ENCODE measurements at regions not wholly inside any gene's neighbourhood (a gene's known extent, or its start where the extent isn't known, plus 50 kb on each side); places are given as distances from the start of the nearest gene placed in this dataset.
"Not testable (repeated sequence)": the region's sequence is repeated elsewhere in the genome, so short reads cannot be mapped to it uniquely, and the experiment has no call there.

DNA sequence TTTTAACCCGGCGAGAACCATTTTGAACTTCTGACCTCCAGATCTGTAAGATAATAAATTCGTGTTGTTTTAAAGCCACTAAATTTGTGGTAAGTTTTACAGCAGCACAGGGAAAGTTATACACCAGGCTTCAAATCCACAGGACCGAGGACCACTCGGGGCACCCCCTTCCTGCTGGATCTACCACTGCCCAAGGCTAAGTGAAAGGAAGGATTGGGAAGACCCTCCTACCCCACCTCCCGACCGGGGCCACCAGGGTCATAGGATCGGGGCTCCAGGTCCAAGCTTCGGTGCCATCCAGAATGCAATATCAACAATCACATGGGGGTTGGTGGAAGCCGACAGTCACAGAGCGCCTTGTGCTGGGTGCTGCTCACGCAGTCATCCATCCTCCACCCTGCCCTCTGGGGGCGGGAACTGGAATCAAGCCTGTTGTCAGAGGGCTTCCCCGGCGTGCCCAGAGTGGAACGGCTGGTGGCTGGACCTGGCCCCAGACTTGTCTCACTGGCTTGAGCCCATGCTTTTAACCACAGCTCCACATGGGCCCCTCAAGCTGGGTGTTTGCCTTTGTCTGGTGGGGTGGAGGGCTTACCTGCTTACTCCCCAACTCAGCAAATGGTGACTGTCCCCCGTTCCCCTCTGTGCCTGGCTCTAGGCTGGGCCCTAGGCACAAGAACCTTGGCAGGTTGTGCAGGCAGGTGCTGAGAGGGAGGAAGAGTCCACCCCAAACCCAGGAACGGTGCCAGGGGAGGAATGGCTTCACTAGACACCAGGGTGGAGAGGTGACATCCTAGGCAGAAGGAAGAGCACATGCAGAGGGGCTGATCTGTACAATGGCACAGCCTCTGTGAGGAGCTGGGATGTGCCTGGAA lies 180.3 kb upstream of the RTL1 start:
- no peak for DNase-seq

DNA sequence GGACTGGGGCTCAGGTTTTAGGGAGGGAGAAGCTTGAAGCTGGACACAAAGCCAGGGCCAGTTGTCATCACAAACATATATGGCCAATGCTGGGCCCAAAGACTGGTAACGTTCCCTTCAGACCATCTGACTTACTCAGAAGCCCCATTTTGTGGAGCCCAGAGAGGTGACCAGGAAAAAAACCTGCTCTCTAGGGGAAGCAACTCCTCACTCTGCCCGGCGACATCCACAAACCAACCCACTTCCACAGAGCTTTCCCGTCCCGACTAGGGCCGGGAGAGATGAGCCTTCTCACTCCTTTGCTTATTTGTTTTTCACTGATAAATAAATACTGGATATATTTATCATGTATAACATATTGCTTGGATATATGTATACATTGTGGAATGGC lies 180.9 kb upstream of the RTL1 start:
- no peak for DNase-seq

DNA sequence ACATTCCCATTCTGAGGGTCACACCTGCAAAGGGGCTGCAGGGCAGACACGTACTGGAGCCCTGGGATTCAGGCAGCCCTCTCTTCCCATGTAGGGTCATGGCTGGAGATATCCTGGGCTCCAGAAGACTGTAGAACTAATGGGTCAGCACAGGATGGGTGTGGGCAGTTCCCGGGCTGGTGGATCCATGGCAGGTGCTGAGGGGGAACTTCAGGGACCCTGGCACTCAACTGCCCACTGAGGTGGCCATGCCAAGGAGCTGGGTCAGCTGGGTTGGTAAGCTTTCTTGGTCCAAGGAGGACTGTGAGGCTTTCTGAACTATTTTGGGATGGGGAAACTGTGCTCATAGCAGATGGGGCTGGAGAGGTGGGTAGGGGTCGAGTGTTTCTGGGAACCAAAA lies 183.4 kb upstream of the RTL1 start:
- no peak for DNase-seq

DNA sequence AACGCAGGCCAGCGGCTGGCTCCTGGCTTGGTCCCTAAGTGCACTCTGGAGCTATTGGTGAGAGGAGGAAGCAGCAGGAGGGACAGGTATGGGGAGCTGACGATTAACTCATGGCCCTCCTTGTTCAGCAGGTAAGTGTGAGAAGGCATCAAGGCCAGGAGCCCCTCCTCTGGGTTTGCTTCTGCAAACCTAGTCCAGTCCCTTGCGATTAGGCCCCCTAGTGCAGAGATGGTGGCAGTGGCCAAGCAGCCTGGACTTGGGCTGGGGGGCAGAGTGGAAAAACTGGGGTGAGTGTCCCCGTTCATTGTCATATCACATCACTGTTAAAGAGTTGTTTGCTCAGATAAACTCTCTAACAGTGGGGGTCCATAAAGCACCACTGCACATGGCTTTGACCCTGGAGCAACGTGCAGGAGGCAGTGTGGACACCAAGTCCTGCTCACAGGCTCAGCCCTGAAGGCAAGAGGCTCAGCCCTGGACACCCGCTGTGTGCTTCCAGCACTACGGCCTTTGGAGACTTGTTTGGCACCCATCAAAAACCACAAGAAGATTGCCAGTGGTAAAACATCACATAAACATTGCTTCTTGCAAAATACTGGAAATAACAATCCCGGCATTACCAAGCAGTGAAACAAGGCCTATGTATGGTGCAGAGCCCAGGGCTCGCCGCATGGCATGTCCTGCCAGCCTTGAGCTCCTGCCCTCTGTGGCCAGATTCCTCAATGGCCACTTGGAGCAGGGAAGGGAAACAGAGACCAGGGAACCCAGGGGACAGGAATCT lies 184.3 kb upstream of the RTL1 start:
- DNase-seq: no peak

- DNase-seq: no peak
These were observed 184.8 kb upstream of the RTL1 start for GRCh38 chr14:101088395-101088667.

GRCh38 chr14:101088714-101089113 lies 185.2 kb upstream of the RTL1 start:
- DNase-seq: no peak

DNA sequence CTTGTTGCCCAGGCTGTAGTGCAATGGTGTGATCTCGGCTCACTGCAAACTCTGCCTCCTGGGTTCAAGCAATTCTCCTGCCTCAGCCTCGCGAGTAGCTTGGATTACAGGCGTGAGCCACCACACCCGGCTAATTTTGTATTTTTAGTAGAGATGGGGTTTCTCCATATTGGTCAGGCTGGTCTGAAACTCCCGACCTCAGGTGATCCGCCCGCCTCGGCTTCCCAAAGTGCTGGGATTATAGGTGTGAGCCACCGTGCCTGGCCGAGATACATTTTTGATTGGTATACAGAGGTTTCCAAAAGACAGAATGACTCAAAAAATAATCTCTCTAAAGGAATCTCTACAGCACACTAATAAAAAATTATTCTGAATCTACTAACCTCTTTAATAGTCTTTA lies 187.0 kb upstream of the RTL1 start:
- DNase-seq: not testable (repeated sequence)

GRCh38 chr14:101090976-101091375 lies 187.5 kb upstream of the RTL1 start:
- no peak for DNase-seq

GRCh38 chr14:101094916-101095315 lies 191.4 kb upstream of the RTL1 start:
- DNase-seq: not testable (repeated sequence)

DNA sequence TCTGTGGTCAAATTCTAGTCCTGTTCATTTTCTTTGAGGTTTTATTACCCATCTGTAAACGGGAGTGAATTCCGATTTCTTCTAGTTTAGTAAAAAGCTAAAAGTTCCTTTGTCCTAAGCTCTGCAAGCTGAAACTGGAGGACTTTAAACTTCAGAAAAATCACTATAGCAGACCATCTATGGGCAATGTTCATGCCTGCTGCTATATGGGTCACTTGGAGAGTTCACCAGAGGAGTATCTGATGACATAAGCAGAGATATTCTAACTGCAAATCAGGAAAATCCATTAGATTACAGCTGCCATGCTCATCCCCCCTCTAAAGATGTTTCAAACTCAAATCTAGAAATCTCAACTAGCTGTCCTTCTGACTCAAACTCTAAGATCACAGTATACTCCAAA lies 193.0 kb upstream of the RTL1 start:
- DNase-seq: no peak

GRCh38 chr14:101097109-101097793 lies 193.7 kb upstream of the RTL1 start:
- DNase-seq: no peak

- no peak for DNase-seq
These were observed 194.7 kb upstream of the RTL1 start for GRCh38 chr14:101098177-101098576.

DNA sequence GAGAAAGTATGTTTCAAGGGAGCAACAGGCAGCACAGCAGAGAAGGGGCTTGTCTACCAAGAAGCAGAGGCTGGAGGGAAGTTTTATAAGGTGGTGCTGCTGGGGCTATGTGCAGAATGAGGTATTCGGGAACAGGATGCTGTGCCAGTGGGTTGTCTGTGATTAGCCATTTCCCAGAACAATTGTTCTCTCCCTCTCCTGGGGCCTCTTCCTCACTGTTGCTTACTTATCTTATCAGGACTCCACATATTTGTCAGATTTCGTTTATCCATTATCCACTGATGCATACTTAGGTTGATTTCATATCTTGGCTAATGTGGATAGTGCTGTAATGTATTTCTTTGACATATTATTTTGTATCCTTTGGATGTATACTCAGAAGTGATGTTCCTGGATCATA lies 195.1 kb upstream of the RTL1 start:
- DNase-seq: no peak

DNA sequence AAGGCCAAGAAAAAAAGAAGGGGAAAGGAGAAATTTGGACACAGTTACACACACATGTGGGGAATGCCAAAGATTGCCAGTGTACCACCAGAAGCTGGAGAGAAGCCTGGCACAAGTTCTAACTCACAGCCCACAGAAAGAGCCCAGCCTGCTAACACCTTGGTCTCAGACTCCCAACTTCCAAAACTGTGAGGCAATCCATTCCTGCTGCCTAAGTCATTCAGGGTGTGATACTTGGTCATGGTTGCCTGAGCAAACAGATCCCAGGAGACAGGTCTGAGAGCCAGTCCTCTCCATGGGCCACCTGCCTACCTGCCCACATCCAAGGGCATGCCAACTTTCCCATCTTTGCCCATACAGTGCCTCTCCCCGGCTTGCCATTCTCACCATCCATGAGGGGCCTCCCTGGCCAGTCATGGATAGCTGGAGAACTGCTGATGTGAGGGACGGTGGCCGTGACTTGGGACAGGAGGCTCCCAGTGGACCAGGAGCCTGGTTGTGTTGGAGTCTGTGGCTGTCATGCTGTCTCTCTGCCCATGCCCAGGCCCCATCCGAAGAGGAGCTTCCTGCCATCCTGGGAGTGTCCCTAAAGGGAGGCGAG lies 198.0 kb upstream of the RTL1 start:
- peak; percentile 3 for DNase-seq

DNA sequence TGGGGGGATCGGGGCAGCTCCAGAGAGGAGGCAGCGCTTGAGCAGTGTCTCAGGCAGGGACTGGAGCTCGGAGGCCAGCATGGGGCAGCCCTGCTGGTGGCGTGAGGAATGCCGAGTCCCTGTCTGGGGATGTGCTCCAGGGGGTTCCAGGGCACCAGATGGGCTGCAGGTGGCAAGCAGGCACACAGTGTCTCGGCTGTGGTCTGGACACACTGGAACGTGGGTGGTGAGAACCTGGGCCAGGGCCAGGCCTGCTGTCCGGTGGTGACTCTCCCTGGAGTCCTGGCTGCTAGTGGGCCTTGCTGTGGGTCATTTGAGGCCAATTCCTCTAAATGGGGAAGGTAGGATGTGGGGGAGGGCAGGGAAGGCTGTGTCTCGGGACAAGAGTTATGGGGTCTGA lies 199.4 kb upstream of the RTL1 start:
- no peak for DNase-seq

DNA sequence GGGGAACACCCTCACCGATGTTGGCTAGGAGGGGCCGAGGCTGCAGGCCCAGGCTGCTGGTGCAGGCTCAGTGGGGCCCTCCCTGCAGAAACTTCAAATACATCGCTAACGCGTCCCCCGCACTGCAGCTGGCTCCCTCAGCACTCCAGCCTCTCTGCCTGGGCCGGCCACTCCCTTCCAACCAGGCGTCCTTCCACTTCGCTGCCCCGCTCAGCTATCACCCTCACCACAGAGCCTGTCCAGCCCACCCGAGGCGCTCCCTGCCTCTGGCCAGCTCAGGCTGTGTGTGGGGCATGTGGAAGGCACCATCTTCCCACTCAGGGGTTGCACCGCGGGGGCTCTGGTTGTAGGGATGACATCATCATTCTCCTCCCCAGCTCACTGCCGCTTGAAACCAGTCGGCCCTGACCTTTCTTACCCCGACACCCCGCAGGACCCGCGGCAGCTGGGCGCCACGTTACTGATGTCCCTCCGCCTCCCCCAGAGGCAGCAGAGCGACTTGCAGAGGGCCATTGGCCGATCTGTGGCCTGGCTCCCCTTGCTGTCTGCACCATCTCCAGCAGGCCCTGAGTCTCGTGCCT lies 199.9 kb upstream of the RTL1 start:
- DNase-seq: no peak

DNA sequence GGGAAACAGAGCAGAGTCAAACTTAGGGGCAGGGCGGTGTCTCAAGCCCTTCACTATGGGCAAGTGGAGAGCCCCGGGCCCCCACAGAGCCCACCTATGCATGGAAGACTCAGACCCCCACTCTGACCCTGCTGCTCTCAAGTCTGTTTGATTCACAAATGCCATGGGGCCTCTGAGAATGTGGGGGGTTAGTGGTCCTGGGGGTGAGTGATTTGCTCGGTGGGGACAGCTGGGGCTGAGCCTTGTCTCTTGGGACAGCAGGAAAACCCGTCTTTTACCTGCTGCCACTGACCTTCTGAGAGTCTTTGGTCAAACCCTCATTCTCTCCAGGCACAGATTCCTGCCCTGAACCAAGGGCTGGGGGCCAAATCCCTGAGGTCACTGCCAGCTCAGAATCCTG lies 201.0 kb upstream of the RTL1 start:
- no peak for DNase-seq

DNA sequence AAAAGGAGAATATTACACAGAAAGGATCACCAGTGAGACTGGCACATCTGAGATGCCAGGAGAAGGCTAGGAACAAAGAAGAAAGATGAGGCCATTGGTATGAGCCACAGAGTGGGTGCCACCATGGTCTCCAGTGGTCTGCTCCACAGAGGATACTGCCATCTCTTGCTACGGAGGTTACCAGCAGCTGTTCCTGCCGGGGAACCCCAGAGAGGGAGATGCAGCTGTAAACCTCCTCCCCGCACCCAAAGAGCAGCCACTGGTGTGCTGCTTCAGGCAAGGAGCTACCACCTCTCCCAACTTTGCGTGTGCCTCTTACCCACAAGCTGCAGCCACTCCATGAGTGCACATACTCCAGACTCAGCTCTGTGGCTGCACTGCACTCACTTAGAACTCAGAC lies 201.5 kb upstream of the RTL1 start:
- no peak for DNase-seq

GRCh38 chr14:101108579-101109346 lies 205.2 kb upstream of the RTL1 start:
- no peak for DNase-seq

DNA sequence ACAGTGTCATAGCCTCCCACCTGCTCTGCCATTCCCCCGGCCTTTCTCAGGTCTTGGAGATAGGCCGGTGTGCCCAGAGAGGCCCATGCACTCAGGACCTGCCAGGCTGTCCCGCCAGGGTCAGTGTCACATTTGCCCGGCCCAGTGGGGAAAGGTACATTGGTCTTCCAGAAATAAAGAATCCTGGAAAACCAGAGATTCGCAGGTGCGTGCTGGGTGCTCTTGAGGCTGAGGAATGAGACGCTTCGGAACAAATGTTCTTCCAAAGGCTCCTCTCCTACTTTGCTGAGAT lies 205.8 kb upstream of the RTL1 start:
- DNase-seq: no peak

DNA sequence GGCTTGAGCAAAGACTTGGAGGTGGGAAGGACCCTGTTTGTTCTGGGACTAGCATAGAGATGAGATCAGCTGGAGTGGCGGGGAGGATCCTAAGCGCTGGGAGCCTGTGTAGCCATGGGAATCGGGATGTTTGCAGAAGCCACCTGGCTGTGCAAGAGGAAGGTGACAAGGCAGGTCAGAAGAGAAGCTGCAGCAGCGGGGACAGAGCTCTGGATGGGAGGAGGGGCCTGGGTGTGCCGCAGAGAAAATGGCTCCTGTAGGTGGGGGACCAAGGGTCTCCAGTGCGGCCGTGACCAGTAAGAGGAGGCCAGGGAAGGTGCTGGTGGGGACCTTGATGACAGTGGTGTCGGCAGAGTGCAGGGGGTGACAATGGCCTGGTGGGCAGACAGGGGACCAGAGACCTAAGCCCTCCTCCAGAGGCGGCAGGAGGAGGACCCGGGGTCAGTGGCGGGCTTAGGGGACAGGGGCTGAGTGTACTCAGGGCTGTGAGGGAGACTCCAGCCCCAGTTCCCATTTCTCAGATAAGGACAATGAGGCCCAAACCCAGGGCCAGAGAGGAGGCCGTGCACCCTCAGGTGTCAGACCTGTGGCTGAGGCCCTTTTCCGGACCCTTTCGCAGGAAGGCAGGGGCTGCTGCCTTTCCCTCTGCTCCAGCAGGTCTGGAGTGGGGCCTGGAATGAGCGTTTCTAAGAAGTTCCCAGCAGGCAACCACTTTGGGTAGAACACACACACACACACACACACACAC lies 206.6 kb upstream of the RTL1 start:
- DNase-seq: no peak
